PC-9 (cell line): ENCODE measurements at regions not wholly inside any gene's neighbourhood (a gene's known extent, or its start where the extent isn't known, plus 50 kb on each side); places are given as distances from the start of the nearest gene placed in this dataset.

Experiments
- BruUV-seq: library from RNA; stranded (reverse); fragments of 400-500 nt; replicated peaks from 2 replicates; lab custom pipeline; 2021; lab: Mats Ljungman, UMichigan
- CTCF ChIA-PET: fragments of 300-600 bp; sonication (Branson Sonifier 250); formaldehyde crosslinking; loops from one replicate; lab custom pipeline; 2022; ENCODE audit warnings: antibody characterized with exemption; lab: Charles Lee
- POLR2A ChIA-PET: fragments of 300-600 bp; sonication (Branson Sonifier 250); formaldehyde crosslinking; loops from one replicate; lab custom pipeline; 2022; ENCODE audit warnings: antibody characterized with exemption; ENCODE audit not compliant: unreplicated experiment; lab: Charles Lee
- DNase-seq, 2 experiments: peaks; one replicate each; pipeline versions ENCODE4 v3.0.0 to v3.0.0-alpha.2; 2015 to 2022; ENCODE audit warnings: mixed read lengths in 1 of 2
- H2AFZ ChIP-seq: fragments of 200-600 bp; sonication (generic); 2 replicates; pipeline ENCODE4 v1.8.1; 2017; ENCODE audit warnings: antibody characterized with exemption
- H3F3A ChIP-seq: fragments of 200-600 bp; sonication (generic); 2 replicates; pipeline ENCODE4 v1.8.1; 2017; ENCODE audit warnings: antibody characterized with exemption, mild to moderate bottlenecking, low read depth; ENCODE audit not compliant: insufficient read depth
- H3K27ac ChIP-seq: fragments of 200-600 bp; sonication (generic); 2 replicates; pipeline ENCODE4 v1.6.1; 2016; ENCODE audit warnings: mixed run types
- H3K27me3 ChIP-seq: fragments of 200-600 bp; sonication (generic); 2 replicates; pipeline ENCODE4 v1.6.1; 2016; ENCODE audit warnings: low read depth, mixed run types; ENCODE audit not compliant: insufficient read depth
- H3K36me3 ChIP-seq: fragments of 200-600 bp; sonication (generic); 2 replicates; pipeline ENCODE4 v1.6.1; 2016; ENCODE audit warnings: low read depth, mixed run types
- H3K4me1 ChIP-seq: fragments of 200-600 bp; sonication (generic); replicated peaks from 2 replicates; pipeline ENCODE4 v1.6.1; 2016; ENCODE audit warnings: mixed run types; ENCODE audit not compliant: insufficient read depth
- H3K4me2 ChIP-seq: fragments of 200-600 bp; sonication (generic); 2 replicates; pipeline ENCODE4 v1.6.1; 2017; ENCODE audit warnings: mixed run types
- H3K4me3 ChIP-seq: fragments of 200-600 bp; sonication (generic); 2 replicates; pipeline ENCODE4 v1.6.1; 2016; ENCODE audit warnings: mixed run types
- H3K79me2 ChIP-seq: fragments of 200-600 bp; sonication (generic); 2 replicates; pipeline ENCODE4 v1.6.1; 2017; ENCODE audit warnings: low read depth, mixed run types
- H3K9me2 ChIP-seq: fragments of 200-600 bp; sonication (generic); 2 replicates; pipeline ENCODE4 v1.8.1; 2017; ENCODE audit warnings: mild to moderate bottlenecking; ENCODE audit not compliant: insufficient read depth
- H3K9me3 ChIP-seq: fragments of 200-600 bp; sonication (generic); 2 replicates; pipeline ENCODE4 v1.8.1; 2016; ENCODE audit warnings: low read depth; ENCODE audit not compliant: insufficient read depth
- H4K20me1 ChIP-seq: fragments of 200-600 bp; sonication (generic); 2 replicates; pipeline ENCODE4 v1.8.1; 2017; ENCODE audit not compliant: insufficient read depth
- EZH2 ChIP-seq: fragments of 200-600 bp; sonication (generic); IDR thresholded peaks from 2 replicates; pipeline ENCODE4 v1.8.0; 2017; ENCODE audit warnings: antibody characterized with exemption, low read depth
- intact Hi-C: fragments of 100-400 bp; cut with micrococcal nuclease; formaldehyde crosslinking; loops from one replicate; pipeline ENCODE4 v1.10.0; 2022; ENCODE audit not compliant: unreplicated experiment
- TF ChIP-seq, protein P1 (sequence below): fragments of 200-600 bp; sonication (generic); conservative IDR thresholded peaks from 2 replicates; pipeline ENCODE4 v1.6.1; 2017; ENCODE audit warnings: mixed run types, antibody characterized with exemption, mild to moderate bottlenecking, moderate library complexity

DNA sequence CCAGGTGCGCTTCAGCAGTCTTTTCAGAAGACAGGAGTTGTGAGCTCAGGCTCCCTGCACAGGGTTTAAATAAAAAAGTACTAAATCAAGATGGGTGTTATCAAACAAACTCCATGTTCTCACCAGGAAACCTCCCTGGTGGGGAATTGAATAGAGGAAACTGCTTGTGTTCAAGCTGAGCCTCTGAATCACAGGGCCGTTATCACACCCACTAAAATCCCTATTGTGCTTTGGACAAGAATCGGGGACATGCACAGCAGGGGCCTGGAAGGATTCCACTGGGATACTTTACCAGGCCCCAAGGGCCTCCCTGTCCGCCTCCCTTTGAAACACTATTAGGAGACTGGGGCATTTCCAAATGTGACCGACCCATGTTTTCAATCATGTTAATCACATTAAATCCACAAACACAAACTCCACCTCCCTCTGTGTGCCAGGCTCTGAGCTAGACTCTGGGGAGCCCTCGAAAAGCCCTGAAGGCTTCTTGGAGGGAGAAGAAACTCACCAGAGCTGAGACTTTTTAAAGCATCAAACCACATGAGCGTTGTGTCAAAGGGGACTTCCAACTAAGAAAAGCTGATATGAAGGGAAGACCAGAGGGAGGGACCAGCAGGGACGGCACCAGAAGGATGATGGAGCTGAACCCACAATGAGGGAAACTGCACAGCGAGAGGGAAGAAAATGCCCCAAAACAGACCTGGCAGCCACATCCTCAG is 458.7 kb upstream of the ID2 start:
- CTCF ChIA-PET, result no interaction called here
- intact Hi-C loops, result no loop called here
- POLR2A ChIA-PET, result no interaction called here
- Histone ChIP-seq H3K27me3 (peaks cover 91% of the 10 kb centered on the region), H3K4me1 (no peaks in the 10 kb centered on the region), H3K9me2 (no peaks in the 10 kb centered on the region), H3F3A (no peaks in the 10 kb centered on the region), H3K79me2 (no peaks in the 10 kb centered on the region), H3K9me3 (no peaks in the 10 kb centered on the region), H3K4me3 (no peak overlapping the region), H2AFZ (no peak overlapping the region), H3K27ac (no peak overlapping the region), H3K4me2 (no peak overlapping the region), H4K20me1 (no peaks in the 10 kb centered on the region), H3K36me3 (no peaks in the 10 kb centered on the region)
- DNase-seq, result no peak
- TF ChIP-seq, protein P1, sequence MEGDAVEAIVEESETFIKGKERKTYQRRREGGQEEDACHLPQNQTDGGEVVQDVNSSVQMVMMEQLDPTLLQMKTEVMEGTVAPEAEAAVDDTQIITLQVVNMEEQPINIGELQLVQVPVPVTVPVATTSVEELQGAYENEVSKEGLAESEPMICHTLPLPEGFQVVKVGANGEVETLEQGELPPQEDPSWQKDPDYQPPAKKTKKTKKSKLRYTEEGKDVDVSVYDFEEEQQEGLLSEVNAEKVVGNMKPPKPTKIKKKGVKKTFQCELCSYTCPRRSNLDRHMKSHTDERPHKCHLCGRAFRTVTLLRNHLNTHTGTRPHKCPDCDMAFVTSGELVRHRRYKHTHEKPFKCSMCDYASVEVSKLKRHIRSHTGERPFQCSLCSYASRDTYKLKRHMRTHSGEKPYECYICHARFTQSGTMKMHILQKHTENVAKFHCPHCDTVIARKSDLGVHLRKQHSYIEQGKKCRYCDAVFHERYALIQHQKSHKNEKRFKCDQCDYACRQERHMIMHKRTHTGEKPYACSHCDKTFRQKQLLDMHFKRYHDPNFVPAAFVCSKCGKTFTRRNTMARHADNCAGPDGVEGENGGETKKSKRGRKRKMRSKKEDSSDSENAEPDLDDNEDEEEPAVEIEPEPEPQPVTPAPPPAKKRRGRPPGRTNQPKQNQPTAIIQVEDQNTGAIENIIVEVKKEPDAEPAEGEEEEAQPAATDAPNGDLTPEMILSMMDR, result no peak
- no peak for TF ChIP-seq EZH2
- BruUV-seq, result no TSS peak

DNA sequence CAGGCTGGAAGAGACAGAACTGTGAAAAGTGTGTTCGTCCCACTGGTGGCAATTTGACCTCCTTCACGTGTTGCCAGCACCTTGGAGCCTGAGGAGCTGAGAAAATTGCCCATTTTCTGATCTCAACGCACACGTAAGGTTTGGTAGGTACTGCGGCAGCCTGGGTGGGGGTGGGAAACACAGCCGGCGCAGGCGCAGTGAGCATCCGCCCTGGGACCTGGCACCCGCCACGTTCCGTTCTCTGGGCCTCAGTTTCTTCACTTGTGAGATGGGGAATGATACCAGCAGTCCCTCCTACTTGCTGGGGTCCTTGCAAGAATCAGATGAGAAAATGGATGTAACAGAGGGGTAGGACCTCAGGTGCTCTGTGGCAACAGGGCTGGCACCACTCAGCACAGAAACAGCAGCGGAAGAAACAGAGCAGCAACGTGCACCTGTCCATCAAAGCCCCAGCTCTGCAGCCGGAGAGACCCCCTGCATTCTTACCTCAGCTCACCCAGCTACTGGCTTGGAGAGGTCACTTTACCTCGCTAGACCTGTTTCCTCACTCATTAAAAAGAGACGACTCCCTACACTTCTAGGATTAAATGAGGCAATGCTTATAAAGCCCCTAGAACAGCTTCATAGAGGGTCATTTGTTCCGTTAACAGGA is 458.0 kb upstream of the ID2 start:
- BruUV-seq, result no TSS peak
- Histone ChIP-seq H2AFZ (no peak overlapping the region), H3K27ac (no peak overlapping the region), H3K79me2 (no peaks in the 10 kb centered on the region), H3K9me3 (no peaks in the 10 kb centered on the region), H3F3A (no peaks in the 10 kb centered on the region), H4K20me1 (no peaks in the 10 kb centered on the region), H3K27me3 (peaks cover 88% of the 10 kb centered on the region), H3K4me1 (no peaks in the 10 kb centered on the region), H3K9me2 (no peaks in the 10 kb centered on the region), H3K4me2 (no peak overlapping the region), H3K36me3 (no peaks in the 10 kb centered on the region), H3K4me3 (no peak overlapping the region)
- intact Hi-C loops, result no loop called here
- POLR2A ChIA-PET, result no interaction called here
- no peak for TF ChIP-seq EZH2
- TF ChIP-seq, protein P1, result no peak
- CTCF ChIA-PET, result no interaction called here
- DNase-seq, result no peak

- Histone ChIP-seq H3K27ac (no peak overlapping the region), H3K9me2 (no peaks in the 10 kb centered on the region), H3K79me2 (no peaks in the 10 kb centered on the region), H3F3A (no peaks in the 10 kb centered on the region), H3K36me3 (no peaks in the 10 kb centered on the region), H4K20me1 (no peaks in the 10 kb centered on the region), H3K4me2 (no peak overlapping the region), H3K27me3 (peaks cover 82% of the 10 kb centered on the region), H3K4me1 (no peaks in the 10 kb centered on the region), H2AFZ (no peak overlapping the region), H3K4me3 (no peak overlapping the region), H3K9me3 (no peaks in the 10 kb centered on the region)
- no TSS peak for BruUV-seq
- ChIA-PET POLR2A (no interaction called here), CTCF (no interaction called here)
- no peak for TF ChIP-seq EZH2
- TF ChIP-seq, protein P1, result no peak
- no peak for DNase-seq
- intact Hi-C loops, result no loop called here
These were observed 457.3 kb upstream of the ID2 start for GRCh38 chr2:8224347-8225190.
